ENCODE measurements at regions not wholly inside any gene's neighbourhood (a gene's known extent, or its start where the extent isn't known, plus 50 kb on each side); places are given as distances from the start of the nearest gene placed in this dataset.

- H3K4me3 ChIP-seq (ENCODE audit: low read depth, low read length): no peak overlapping the region
- DNase-seq (ENCODE audit: low read depth): no peak
- no peak for TF ChIP-seq CTCF (conservative IDR thresholded peaks at IDR 0.05; ENCODE audit: low read depth, low read length)
These were observed 60.9 kb upstream of the SMIM36 start for GRCh38 chr17:55572139-55572538.

- no peak for TF ChIP-seq CTCF (conservative IDR thresholded peaks at IDR 0.05; ENCODE audit: low read depth, low read length)
- no peak overlapping the region for H3K4me3 ChIP-seq (ENCODE audit: low read depth, low read length)
- no peak for DNase-seq (ENCODE audit: low read depth)
These were observed 59.8 kb upstream of the SMIM36 start for GRCh38 chr17:55571095-55571494.

GRCh38 chr17:55570391-55570790 lies 59.1 kb upstream of the SMIM36 start:
- DNase-seq (ENCODE audit: low read depth): no peak
- no peak for TF ChIP-seq CTCF (conservative IDR thresholded peaks at IDR 0.05; ENCODE audit: low read depth, low read length)
- H3K4me3 ChIP-seq (ENCODE audit: low read depth, low read length): no peak overlapping the region

GRCh38 chr17:55567240-55568214 lies 56.3 kb upstream of the SMIM36 start:
- no peak overlapping the region for H3K4me3 ChIP-seq (ENCODE audit: low read depth, low read length)
- no peak for TF ChIP-seq CTCF (conservative IDR thresholded peaks at IDR 0.05; ENCODE audit: low read depth, low read length)
- DNase-seq (ENCODE audit: low read depth): no peak

- DNase-seq (ENCODE audit: low read depth): no peak
- no peak for TF ChIP-seq CTCF (conservative IDR thresholded peaks at IDR 0.05; ENCODE audit: low read depth, low read length)
- H3K4me3 ChIP-seq (ENCODE audit: low read depth, low read length): no peak overlapping the region
These were observed 52.8 kb upstream of the SMIM36 start for GRCh38 chr17:55564081-55564480.

- H3K4me3 ChIP-seq (ENCODE audit: low read depth, low read length): no peak overlapping the region
- no peak for TF ChIP-seq CTCF (conservative IDR thresholded peaks at IDR 0.05; ENCODE audit: low read depth, low read length)
- no peak for DNase-seq (ENCODE audit: low read depth)
These were observed 52.1 kb upstream of the SMIM36 start for GRCh38 chr17:55563363-55563762.
